ENCODE measurements at regions not wholly inside any gene's neighbourhood (a gene's known extent, or its start where the extent isn't known, plus 50 kb on each side); places are given as distances from the start of the nearest gene placed in this dataset.
A peak's percentile ranks its signal among the peaks of the same experiment; 100 is the strongest.

DNA sequence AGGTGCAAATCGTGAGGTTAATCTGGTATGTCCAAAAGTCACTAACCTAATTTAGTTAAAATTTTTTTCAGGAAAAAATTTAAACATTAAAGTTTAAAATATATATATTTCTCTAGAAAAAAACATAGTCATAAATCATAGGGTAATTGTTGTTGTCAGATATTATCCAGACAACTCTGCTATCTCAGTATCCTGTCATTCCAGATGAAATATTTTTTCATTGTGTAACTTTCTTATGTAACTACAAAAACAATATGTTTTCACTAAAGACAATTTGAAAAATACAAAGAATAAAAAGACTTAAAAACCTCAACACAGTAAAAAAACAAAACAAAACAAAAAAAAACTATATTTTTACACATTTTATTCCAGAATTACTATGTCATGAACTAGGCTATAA is 57.6 kb downstream of the TENT5A start:
- no peak for DNase-seq (ENCODE audit: low spot score)

- no peak for DNase-seq (ENCODE audit: low spot score)
These were observed 58.3 kb downstream of the TENT5A start for GRCh38 chr6:81694207-81694606.

GRCh38 chr6:81693266-81693665 is 59.2 kb downstream of the TENT5A start:
- no peak for DNase-seq (ENCODE audit: low spot score)

DNA sequence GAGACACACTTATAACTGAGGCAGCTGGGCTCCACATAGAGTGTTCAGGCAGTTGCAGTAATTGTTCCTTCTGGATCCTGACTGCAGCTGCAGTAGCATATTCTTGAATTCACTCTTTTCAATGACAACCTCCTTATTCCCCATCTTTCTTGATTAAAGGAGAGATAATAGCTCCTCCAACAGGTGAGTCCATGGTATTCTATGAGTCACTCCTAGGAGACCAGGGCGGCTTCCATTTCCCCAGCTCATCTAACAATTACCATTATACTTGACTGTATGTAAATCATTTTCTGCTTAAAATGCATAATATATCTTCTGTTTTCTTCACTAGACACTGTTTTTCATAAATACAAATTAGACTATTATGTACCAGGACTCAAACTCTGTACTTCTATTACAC is 62.4 kb downstream of the TENT5A start:
- DNase-seq (ENCODE audit: low spot score), result no peak

GRCh38 chr6:81689580-81689979 is 62.9 kb downstream of the TENT5A start:
- DNase-seq (ENCODE audit: low spot score), result no peak

DNA sequence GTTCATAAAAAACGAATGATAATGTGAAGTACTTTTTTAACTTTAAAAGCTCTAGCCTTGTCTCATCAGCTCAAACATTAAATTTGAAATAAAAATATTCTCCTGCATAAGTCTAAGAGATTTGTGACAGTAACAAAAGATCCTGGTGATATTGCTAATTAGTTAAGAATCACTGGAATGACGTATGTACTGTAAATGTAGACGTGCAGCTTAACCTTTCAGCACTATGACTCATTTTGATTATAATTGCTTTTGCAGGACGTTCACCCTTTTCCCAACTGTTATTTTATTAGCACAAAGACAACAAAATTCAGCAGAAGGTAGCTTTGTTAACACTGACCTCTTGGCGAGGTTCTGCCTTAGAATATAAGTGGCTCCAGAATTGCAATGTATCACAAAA is 68.6 kb downstream of the TENT5A start:
- DNase-seq (ENCODE audit: low spot score), result no peak

DNA sequence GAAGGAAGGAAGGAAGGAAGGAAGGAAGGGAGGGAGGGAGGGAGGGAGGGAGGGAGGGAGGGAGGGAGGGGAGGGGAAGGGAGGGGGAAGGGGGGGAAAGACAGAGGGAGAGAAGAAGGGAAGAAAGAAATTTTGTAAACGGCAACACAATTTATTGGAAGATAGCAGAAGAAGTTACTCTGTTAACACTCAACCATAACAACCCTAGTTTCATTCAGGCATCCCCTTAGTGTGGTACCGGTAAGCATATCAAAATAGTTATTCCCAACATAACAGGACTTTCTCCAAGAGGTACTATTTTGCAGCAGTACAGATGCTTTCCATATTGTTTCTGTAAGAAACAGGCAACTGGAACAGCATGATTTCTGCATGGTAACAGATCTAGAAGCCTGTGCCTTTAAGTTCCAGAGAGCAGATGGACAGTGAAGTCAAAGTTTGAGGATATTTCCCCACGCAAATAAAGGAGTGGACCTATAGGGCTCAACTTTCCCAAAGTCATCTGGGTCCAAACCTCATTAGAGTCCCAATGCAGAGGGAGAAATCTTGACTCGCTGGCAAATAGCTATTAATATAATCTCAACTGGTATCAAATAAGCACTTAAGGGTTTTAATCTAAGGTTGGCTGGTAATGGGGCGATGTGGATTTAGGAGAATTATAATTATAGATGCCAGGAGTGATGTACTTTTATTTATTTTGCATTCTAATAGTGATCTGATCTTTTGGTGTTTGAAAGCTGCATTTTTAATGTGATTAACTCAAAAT is 69.4 kb downstream of the TENT5A start:
- DNase-seq (ENCODE audit: low spot score), result no peak

DNA sequence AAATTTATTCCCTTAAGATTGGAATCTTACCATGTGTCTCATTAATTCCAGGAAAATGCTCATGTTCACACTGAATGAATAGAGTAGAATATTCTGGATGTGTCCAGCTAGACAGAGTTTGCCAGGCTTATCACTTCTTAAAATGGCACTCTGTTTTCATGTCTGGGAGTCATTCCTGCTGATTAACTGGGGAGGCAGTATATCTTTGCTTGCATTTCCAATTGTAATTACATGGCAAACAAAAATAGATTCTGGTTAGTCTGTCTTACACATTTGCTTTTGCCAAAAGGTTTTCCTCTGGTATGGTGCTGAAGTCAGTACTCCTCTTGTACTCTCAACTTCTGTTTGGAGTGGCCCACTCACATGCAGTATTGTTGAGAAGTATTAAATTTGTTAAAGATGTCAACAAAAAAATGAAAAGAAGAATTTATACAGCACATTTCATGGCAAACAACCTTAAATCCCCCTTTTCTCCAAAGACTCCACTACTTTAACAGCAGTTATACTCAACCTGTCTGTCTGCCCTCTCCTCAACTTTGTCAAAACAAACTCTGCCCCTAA is 70.2 kb downstream of the TENT5A start:
- no peak for DNase-seq (ENCODE audit: low spot score)

GRCh38 chr6:81669445-81669844 is 83.0 kb downstream of the TENT5A start:
- no peak for DNase-seq (ENCODE audit: low spot score)

- no peak for DNase-seq (ENCODE audit: low spot score)
These were observed 83.8 kb downstream of the TENT5A start for GRCh38 chr6:81668615-81669047.

GRCh38 chr6:81666481-81666880 is 86.0 kb downstream of the TENT5A start:
- DNase-seq (ENCODE audit: low spot score), result no peak

DNA sequence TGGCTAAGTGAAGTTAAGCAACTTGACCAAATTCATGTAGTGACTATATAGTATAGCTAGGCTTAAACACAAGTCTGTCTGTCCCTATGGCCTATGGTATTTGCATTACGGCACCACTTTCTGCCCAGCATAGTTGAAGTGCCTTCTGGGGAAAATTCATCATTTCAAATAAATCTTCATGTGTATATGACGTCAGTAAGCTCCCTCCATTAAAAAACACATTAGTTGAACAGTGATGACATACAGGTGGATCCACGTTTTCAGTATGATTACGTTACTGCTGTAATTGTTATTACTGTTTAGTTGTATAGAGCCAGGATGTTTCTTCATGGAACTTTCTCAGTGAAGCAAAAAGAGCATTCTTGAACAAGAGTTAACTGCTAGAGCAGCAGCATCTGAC is 96.2 kb downstream of the TENT5A start:
- DNase-seq (ENCODE audit: low spot score), result no peak

GRCh38 chr6:81655696-81656095 is 96.8 kb downstream of the TENT5A start:
- no peak for DNase-seq (ENCODE audit: low spot score)

- DNase-seq (ENCODE audit: low spot score), result no peak
These were observed 104.0 kb downstream of the TENT5A start for GRCh38 chr6:81648502-81648901.

- no peak for DNase-seq (ENCODE audit: low spot score)
These were observed 109.3 kb downstream of the TENT5A start for GRCh38 chr6:81643156-81643555.

DNA sequence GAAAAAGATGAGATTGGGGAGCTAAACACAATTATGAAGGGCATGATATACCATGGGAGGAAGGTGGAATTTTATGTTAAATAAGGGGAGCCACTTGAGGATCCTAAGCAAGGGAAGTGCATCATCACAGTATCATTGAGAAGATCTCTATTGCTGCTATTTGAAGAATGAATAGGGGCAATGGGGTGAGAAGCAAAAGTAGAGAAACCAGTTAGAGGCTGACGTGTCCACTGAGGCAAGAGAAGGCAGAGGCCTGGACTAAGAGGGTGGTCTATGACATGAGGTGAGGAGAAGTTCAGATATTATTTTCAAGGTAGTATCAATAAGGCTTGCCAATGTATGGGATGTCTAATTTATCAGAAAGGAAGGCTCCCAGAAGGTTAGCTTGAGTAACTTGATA is 111.6 kb downstream of the TENT5A start:
- DNase-seq (ENCODE audit: low spot score), result no peak

DNA sequence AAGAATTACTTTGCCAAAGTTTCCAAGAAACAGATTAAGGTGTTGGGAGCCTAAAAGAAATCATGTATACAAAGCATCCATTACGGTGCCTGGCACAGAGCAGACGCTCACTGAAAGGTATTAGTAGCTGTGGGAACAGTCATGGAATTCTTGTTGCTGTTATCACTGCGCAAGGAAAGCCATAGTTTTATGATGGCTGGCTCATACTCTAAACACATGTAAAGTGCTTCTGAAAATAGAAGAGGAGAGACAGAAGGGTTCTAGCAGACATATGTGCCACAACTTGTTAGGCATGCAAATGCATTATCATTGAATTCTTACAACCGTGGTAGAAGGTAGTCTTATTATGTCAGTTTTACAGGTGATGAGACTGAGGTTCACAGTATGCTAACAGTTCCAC is 112.4 kb downstream of the TENT5A start:
- no peak for DNase-seq (ENCODE audit: low spot score)

GRCh38 chr6:81638366-81638765 is 114.1 kb downstream of the TENT5A start:
- DNase-seq (ENCODE audit: low spot score), result no peak

DNA sequence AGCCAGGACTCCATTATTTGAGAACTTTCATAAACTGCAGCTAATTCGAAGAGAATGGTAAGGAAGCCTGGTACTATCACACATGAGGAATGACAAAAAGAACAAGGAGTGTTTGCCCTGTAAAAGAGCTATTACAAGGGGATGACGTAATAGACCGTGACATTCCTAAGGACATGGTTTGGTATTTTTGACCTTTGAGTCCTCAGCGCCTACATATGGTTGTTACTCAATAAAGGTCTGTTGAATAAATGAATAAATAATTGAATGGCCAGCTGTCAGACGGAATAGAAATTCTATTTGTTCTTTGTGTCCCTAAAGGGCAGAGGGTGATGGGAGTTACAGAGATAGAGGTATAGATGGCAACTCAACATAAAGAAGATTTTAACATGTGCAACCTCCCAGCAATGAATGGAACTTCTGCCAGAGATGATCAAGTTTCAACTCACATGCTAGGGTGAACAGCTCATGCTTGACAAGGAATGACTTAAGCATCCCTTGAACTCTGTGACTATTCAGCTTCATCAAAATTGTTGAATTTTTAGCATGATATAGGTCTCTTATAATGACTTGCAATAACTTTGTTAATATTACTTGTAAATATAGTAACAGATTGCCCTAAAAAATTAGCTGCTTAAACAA is 115.4 kb downstream of the TENT5A start:
- peak; percentile 5 for DNase-seq (ENCODE audit: low spot score)

- no peak for DNase-seq (ENCODE audit: low spot score)
These were observed 118.2 kb downstream of the TENT5A start for GRCh38 chr6:81634155-81634880.

- DNase-seq (ENCODE audit: low spot score), result no peak
These were observed 119.1 kb downstream of the TENT5A start for GRCh38 chr6:81633391-81633790.

DNA sequence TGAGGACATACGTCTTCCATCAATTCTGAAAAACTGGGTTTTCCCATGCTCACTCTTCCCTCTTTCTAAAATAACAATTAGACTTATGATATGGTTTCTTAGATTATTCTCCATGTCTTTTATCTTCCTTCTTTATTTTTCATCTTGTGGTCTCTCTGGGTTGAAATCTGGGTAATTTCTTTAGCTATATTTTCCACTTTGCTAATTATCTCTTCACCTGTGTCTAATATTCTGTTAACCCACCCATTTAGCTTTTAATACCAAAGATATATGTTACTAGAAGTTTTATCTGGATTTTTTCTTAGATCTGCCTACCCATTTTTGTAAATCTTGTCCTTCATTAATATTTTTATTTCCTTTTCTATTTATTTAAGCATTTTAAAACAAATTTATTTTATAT is 121.8 kb downstream of the TENT5A start:
- DNase-seq (ENCODE audit: low spot score), result no peak

DNA sequence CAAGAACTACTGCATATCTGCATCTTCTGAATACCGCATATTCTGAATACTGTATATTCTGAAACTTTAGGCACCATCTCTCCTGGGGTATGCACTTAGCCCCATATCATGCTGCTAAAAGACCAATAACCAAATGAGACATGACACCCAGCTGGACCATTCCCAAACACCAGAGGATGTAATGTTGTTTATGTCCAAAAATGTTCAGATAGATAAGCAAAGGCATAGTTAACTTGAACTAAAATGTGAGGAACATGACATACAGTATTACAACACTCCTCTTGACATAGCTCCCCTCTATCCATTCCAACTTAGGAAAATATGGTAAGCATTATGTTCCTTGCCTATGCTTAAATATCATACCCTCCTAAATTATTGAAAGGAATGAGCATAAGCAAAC is 127.3 kb downstream of the TENT5A start:
- no peak for DNase-seq (ENCODE audit: low spot score)

Data from HuH-7.5 (cell line).